ENCODE measurements at regions not wholly inside any gene's neighbourhood (a gene's known extent, or its start where the extent isn't known, plus 50 kb on each side); places are given as distances from the start of the nearest gene placed in this dataset.

DNA sequence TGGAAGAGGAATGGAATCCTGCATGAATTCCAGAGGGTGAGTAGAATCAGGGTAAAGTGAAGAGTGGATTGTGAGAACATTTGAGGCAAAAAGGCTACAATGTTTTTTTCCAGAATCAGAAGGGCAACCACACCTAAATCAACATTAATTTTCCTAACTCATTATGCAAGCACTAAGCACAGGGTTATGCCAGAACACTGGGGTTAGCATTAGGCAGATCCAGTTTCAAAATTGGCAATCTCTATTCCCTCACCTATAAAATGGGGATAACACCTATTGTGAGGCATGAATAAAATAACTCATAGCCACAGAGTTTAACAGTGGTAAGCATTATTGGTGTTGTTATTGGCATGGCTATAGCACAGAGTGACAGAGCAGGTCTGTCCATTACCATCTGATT lies 378.6 kb upstream of the FAT3 start:
- Histone ChIP-seq H3K27ac (ENCODE audit: low read length) (no peak overlapping the region), H3K4me1 (ENCODE audit: low read length) (peaks cover 4% of the 10 kb centered on the region), H3K27me3 (ENCODE audit: low read depth, low read length) (no peaks in the 10 kb centered on the region), H3K9me3 (ENCODE audit: insufficient read depth, low read length) (no peaks in the 10 kb centered on the region), H3K4me2 (ENCODE audit: low read length) (no peak overlapping the region), H3K36me3 (replicated peaks; ENCODE audit: low read depth, low read length) (no peaks in the 10 kb centered on the region), H3K79me2 (ENCODE audit: low read length) (no peaks in the 10 kb centered on the region), H3K9ac (ENCODE audit: low read length) (no peak overlapping the region), H2AFZ (ENCODE audit: low read depth, low read length) (no peak overlapping the region), H3K4me3 (ENCODE audit: low read length) (no peak overlapping the region), H4K20me1 (ENCODE audit: insufficient read depth, low read length) (no peaks in the 10 kb centered on the region)
- TF ChIP-seq EZH2phosphoT487 (IDR thresholded peaks at IDR 0.05; ENCODE audit: low read depth) (no peak), CTCF (IDR thresholded peaks at IDR 0.05; ENCODE audit: low read depth, low read length) (no peak)

- H4K20me1 ChIP-seq (ENCODE audit: insufficient read depth, low read length): no peaks in the 10 kb centered on the region
- H3K9me3 ChIP-seq (ENCODE audit: insufficient read depth, low read length): no peaks in the 10 kb centered on the region
- H2AFZ ChIP-seq (ENCODE audit: low read depth, low read length): no peak overlapping the region
- no peak overlapping the region for H3K4me2 ChIP-seq (ENCODE audit: low read length)
- H3K27me3 ChIP-seq (ENCODE audit: low read depth, low read length): no peaks in the 10 kb centered on the region
- no peak overlapping the region for H3K4me3 ChIP-seq (ENCODE audit: low read length)
- H3K79me2 ChIP-seq (ENCODE audit: low read length): no peaks in the 10 kb centered on the region
- H3K9ac ChIP-seq (ENCODE audit: low read length): no peak overlapping the region
- H3K36me3 ChIP-seq (replicated peaks; ENCODE audit: low read depth, low read length): no peaks in the 10 kb centered on the region
- H3K4me1 ChIP-seq (ENCODE audit: low read length): no peaks in the 10 kb centered on the region
- no peak overlapping the region for H3K27ac ChIP-seq (ENCODE audit: low read length)
- TF ChIP-seq CTCF (IDR thresholded peaks at IDR 0.05; ENCODE audit: low read depth, low read length): no peak
- TF ChIP-seq EZH2phosphoT487 (IDR thresholded peaks at IDR 0.05; ENCODE audit: low read depth): no peak
Observed at GRCh38 chr11:91840640-91841240, 383.9 kb upstream of the FAT3 start.

DNA sequence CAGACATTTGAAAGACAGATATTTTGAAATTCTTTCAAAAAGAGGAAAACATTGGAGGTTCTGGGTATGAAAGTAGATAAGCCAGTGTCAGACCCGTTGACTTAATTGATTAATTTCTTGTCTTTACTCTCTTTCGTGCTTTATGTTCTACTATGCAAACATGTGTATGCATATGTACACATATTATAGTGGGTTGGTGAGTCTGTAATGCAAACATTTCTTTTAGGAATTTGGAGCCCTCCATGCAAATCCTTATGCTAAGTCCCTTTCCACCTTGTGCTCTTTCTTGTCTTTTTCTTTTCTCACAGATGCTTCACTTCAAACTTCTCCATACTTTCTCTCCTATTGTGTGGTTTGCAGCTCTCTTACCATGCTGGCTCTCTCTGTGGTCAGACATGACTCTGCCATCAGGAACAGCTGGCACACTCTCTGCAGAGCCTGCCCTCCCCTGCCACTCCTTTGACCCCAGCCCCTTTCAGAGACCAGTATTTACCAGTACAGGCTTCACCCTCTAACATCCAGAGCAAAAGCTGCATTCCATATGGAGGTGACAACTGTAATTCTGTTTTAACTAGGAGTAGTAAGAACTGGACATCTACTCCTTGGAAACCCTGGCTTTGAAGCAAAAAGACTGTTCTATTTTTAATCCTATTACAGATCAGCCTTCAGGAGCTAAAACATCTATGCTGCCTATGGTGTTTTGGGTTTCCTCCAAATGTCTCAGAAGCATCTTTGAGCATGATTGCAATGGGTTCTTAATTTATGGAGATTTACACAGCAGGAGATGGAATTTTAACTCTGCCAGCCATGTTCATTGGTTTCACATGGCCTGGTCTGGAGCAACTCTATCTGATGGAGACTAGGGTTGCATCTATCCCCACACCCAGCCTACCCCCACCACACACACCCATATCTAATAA lies 386.9 kb upstream of the FAT3 start:
- H2AFZ ChIP-seq (ENCODE audit: low read depth, low read length): no peak overlapping the region
- H3K4me1 ChIP-seq (ENCODE audit: low read length): no peaks in the 10 kb centered on the region
- TF ChIP-seq CTCF (IDR thresholded peaks at IDR 0.05; ENCODE audit: low read depth, low read length) (no peak), EZH2phosphoT487 (IDR thresholded peaks at IDR 0.05; ENCODE audit: low read depth) (no peak)
- no peaks in the 10 kb centered on the region for H3K27me3 ChIP-seq (ENCODE audit: low read depth, low read length)
- no peaks in the 10 kb centered on the region for H3K9me3 ChIP-seq (ENCODE audit: insufficient read depth, low read length)
- H3K36me3 ChIP-seq (replicated peaks; ENCODE audit: low read depth, low read length): no peaks in the 10 kb centered on the region
- no peak overlapping the region for H3K27ac ChIP-seq (ENCODE audit: low read length)
- H3K79me2 ChIP-seq (ENCODE audit: low read length): no peaks in the 10 kb centered on the region
- no peaks in the 10 kb centered on the region for H4K20me1 ChIP-seq (ENCODE audit: insufficient read depth, low read length)
- H3K4me3 ChIP-seq (ENCODE audit: low read length): no peak overlapping the region
- no peak overlapping the region for H3K4me2 ChIP-seq (ENCODE audit: low read length)
- H3K9ac ChIP-seq (ENCODE audit: low read length): no peak overlapping the region

DNA sequence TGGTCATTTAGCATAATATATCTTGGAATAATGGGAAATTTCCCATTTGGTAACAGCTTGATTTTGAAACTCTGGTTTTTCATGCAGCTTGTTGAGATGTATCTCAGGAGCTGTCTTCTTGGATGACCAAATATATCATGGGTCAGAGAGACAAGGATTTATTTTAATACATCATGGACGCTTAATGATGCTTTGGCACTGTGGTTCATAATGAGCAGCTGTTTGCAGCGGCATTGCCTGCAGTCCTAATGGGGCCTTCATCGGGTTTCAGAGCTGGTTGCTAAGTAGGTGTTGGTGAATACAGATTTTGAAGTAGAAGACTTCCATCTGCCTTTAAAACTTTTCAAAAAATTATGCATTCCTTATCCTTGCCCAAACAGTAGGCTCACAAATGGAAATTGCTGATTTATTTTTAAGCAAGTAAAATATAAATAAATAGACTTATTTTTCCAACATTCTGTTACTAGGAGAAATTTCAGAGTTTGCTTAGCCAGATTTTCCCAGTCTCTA lies 389.5 kb upstream of the FAT3 start:
- Histone ChIP-seq H3K4me2 (ENCODE audit: low read length) (no peak overlapping the region), H3K27ac (ENCODE audit: low read length) (no peak overlapping the region), H3K4me1 (ENCODE audit: low read length) (no peaks in the 10 kb centered on the region), H3K9ac (ENCODE audit: low read length) (no peak overlapping the region), H4K20me1 (ENCODE audit: insufficient read depth, low read length) (no peaks in the 10 kb centered on the region), H3K4me3 (ENCODE audit: low read length) (no peak overlapping the region), H2AFZ (ENCODE audit: low read depth, low read length) (no peak overlapping the region), H3K36me3 (replicated peaks; ENCODE audit: low read depth, low read length) (no peaks in the 10 kb centered on the region), H3K27me3 (ENCODE audit: low read depth, low read length) (no peaks in the 10 kb centered on the region), H3K79me2 (ENCODE audit: low read length) (no peaks in the 10 kb centered on the region), H3K9me3 (ENCODE audit: insufficient read depth, low read length) (no peaks in the 10 kb centered on the region)
- TF ChIP-seq CTCF (IDR thresholded peaks at IDR 0.05; ENCODE audit: low read depth, low read length) (no peak), EZH2phosphoT487 (IDR thresholded peaks at IDR 0.05; ENCODE audit: low read depth) (no peak)
